ENCODE measurements at regions not wholly inside any gene's neighbourhood (a gene's known extent, or its start where the extent isn't known, plus 50 kb on each side); places are given as distances from the start of the nearest gene placed in this dataset.

- DNase-seq (ENCODE audit: low spot score): no peak
- H3K27ac ChIP-seq (ENCODE audit: low read depth, low read length, poor library complexity, severe bottlenecking): no peak overlapping the region
- no TSS peak for BruUV-seq (replicated peaks)
- no peaks in the 10 kb centered on the region for H3K36me3 ChIP-seq (ENCODE audit: insufficient read depth, low read length)
- H3K9me2 ChIP-seq (ENCODE audit: insufficient read depth, low read length): no peaks in the 10 kb centered on the region
- no peak overlapping the region for H2AFZ ChIP-seq (ENCODE audit: low read length)
- ChIA-PET POLR2A (interaction anchor here (1.5 kb wide), 1 partner anchor 13 kb away, joined by 5 read pairs; no protein-coding TSS in a partner anchor), CTCF (ENCODE audit: unreplicated experiment) (no interaction called here)
- H3K4me3 ChIP-seq (ENCODE audit: low read depth, low read length, poor library complexity, severe bottlenecking): no peak overlapping the region
- H4K20me1 ChIP-seq (ENCODE audit: insufficient read depth, low read length): no peaks in the 10 kb centered on the region
- no peaks in the 10 kb centered on the region for H3K9me3 ChIP-seq (ENCODE audit: low read length)
- H3K4me2 ChIP-seq (ENCODE audit: low read length): no peak overlapping the region
- intact Hi-C loops (cut with micrococcal nuclease; ENCODE audit: unreplicated experiment): no loop called here
- TF ChIP-seq EZH2phosphoT487 (IDR thresholded peaks at IDR 0.05; ENCODE audit: borderline replicate concordance, low read depth, low read length): no peak
- no peaks in the 10 kb centered on the region for H3K4me1 ChIP-seq (ENCODE audit: insufficient read depth, low read length, poor library complexity, severe bottlenecking)
- no peaks in the 10 kb centered on the region for H3K79me2 ChIP-seq (ENCODE audit: insufficient read depth, low read depth, low read length)
These were observed 301.6 kb downstream of the HLX start for GRCh38 chr1:221180704-221181368.

GRCh38 chr1:221182791-221183533, 303.7 kb downstream of the HLX start:
- no peaks in the 10 kb centered on the region for H4K20me1 ChIP-seq (ENCODE audit: insufficient read depth, low read length)
- no peak overlapping the region for H3K4me2 ChIP-seq (ENCODE audit: low read length)
- no peak overlapping the region for H3K27ac ChIP-seq (ENCODE audit: low read depth, low read length, poor library complexity, severe bottlenecking)
- no peaks in the 10 kb centered on the region for H3K4me1 ChIP-seq (ENCODE audit: insufficient read depth, low read length, poor library complexity, severe bottlenecking)
- intact Hi-C loops (cut with micrococcal nuclease; ENCODE audit: unreplicated experiment): no loop called here
- DNase-seq (ENCODE audit: low spot score): no peak
- H2AFZ ChIP-seq (ENCODE audit: low read length): no peak overlapping the region; the same call in 1 of the 2 replicates
- H3K36me3 ChIP-seq (ENCODE audit: insufficient read depth, low read length): no peaks in the 10 kb centered on the region
- no peaks in the 10 kb centered on the region for H3K79me2 ChIP-seq (ENCODE audit: insufficient read depth, low read depth, low read length)
- no peak overlapping the region for H3K4me3 ChIP-seq (ENCODE audit: low read depth, low read length, poor library complexity, severe bottlenecking)
- ChIA-PET POLR2A (interaction anchor here (0.6 to 0.9 kb wide), 3 partner anchors 122 to 268 kb away, joined by 3 to 5 read pairs (median 3); no protein-coding TSS in a partner anchor), CTCF (ENCODE audit: unreplicated experiment) (no interaction called here)
- no peaks in the 10 kb centered on the region for H3K9me2 ChIP-seq (ENCODE audit: insufficient read depth, low read length)
- TF ChIP-seq CTCF (conservative IDR thresholded peaks at IDR 0.05; ENCODE audit: low read length) (no peak), EZH2phosphoT487 (IDR thresholded peaks at IDR 0.05; ENCODE audit: borderline replicate concordance, low read depth, low read length) (no peak)
- H3K9me3 ChIP-seq (ENCODE audit: low read length): no peaks in the 10 kb centered on the region
- BruUV-seq (replicated peaks): no TSS peak

GRCh38 chr1:221184131-221184794, 305.0 kb downstream of the HLX start:
- Histone ChIP-seq H3K9me2 (ENCODE audit: insufficient read depth, low read length) (no peaks in the 10 kb centered on the region), H3K79me2 (ENCODE audit: insufficient read depth, low read depth, low read length) (no peaks in the 10 kb centered on the region), H3K4me2 (ENCODE audit: low read length) (no peak overlapping the region), H3K4me1 (ENCODE audit: insufficient read depth, low read length, poor library complexity, severe bottlenecking) (no peaks in the 10 kb centered on the region), H3K36me3 (ENCODE audit: insufficient read depth, low read length) (no peaks in the 10 kb centered on the region), H3K27ac (ENCODE audit: low read depth, low read length, poor library complexity, severe bottlenecking) (no peak overlapping the region), H4K20me1 (ENCODE audit: insufficient read depth, low read length) (no peaks in the 10 kb centered on the region), H3K9me3 (ENCODE audit: low read length) (no peaks in the 10 kb centered on the region), H2AFZ (ENCODE audit: low read length) (no peak overlapping the region), H3K4me3 (ENCODE audit: low read depth, low read length, poor library complexity, severe bottlenecking) (no peak overlapping the region)
- CTCF ChIA-PET (ENCODE audit: unreplicated experiment): no interaction called here
- DNase-seq (ENCODE audit: low spot score): no peak
- POLR2A ChIA-PET: no interaction called here
- TF ChIP-seq EZH2phosphoT487 (IDR thresholded peaks at IDR 0.05; ENCODE audit: borderline replicate concordance, low read depth, low read length) (no peak), CTCF (conservative IDR thresholded peaks at IDR 0.05; ENCODE audit: low read length) (no peak)
- no TSS peak for BruUV-seq (replicated peaks)
- intact Hi-C loops (cut with micrococcal nuclease; ENCODE audit: unreplicated experiment): no loop called here
